ENCODE measurements at regions not wholly inside any gene's neighbourhood (a gene's known extent, or its start where the extent isn't known, plus 50 kb on each side); places are given as distances from the start of the nearest gene placed in this dataset.

GRCh38 chr1:30036666-30037065 is 686.7 kb downstream of the MATN1 start:
- DNase-seq (ENCODE audit: low spot score), result no peak

- DNase-seq (ENCODE audit: low spot score), result no peak
These were observed 687.2 kb downstream of the MATN1 start for GRCh38 chr1:30036229-30036547.

DNA sequence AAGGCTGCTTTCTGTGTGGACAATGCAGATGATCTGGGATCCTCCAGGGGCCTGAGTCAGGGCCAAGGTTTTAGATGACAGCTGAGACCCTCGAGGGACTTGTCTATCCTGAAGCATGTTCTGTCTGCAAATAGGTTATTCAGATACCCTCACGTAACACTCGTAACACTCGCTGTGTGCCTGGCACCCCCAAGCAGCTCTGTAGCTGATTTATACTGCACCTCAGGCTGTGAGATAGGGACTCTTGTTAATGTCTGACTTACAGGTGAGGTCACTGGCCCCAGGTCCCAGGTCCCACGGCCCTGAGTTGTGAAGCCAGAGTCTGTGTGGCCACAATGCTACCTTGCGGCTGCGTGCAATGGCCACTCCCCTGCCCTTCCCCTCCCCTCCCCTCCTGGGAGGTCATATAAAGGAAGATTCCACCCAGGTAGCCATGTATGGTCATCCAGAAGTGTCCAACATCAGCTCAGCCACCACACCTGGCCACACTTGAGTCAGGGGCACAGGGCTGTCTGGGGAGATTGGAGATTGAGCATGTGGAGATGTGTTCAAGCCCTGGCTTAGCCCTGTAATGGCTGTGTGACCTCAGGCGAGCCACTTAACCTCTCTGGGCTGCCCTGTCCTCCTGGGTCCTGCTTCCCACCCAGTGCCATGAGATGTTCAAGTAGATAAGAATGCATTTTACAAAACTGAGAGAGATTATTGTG is 687.7 kb downstream of the MATN1 start:
- no peak for DNase-seq (ENCODE audit: low spot score)

DNA sequence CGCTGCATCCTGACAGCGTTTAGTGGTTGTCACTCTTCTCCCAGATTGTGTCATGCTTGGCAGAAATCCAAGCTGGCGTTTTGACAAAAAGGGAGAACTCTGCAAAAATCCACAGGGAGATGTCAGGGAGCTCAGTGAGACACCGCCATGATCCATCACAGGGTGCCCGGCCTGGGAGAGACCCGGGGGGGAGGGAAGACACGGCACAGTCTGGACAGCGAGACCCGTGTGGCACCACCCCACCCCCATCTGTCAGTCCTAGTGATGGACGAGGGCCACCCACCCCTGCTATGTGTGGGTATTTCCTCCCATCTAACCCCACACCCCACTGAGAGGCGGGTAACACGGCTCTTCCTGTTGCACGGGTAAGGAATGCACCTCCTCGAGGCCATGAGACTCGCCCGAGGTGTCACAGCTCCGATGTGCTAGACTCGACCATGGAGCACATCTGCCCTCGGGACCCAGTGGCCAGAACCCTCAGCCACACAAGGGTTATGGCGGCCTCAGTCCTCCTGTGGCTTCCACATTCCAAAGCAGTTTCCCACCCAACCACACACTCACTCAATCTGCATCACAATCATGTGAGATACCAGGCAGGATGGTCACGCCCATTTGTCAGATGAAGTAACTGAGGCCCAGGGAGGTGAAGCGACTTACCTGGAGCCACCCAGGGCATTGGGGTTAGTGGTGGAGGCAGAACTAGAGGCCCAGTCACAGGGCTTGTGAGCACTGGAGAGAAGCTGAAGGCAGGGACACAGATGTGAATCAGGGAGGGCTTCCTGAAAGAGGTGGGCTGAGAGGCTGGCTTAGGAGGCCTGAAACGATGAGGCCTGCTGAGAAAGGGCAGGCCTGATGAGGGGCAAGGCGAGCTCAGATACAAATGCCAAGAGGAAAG is 688.5 kb downstream of the MATN1 start:
- DNase-seq (ENCODE audit: low spot score), result no peak

DNA sequence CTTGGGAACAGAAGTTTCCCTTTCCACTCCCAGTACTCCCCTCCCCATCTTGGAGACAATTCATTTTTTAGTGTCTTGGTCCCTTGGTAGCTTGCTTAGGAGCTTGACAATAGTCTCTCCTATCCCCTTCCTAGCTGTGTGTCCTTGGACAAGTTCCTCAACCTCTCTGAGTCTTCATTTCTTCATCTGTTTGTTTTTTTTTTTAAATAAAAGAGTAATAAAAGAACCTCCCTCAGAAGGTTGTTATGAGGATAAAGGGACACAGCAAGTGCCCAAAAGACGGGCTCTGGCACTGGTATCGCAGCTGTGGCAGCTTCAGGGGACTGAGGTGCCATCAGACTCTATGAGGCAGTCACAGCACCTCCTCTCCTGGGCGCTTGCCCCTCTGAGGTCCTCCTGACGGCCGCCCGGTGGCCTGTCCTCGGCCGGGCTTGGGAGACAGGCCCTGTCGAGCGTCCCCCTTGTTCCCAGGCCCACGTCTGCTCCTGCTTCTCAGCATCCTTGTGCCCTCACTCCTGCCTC is 689.2 kb downstream of the MATN1 start:
- DNase-seq (ENCODE audit: low spot score), result no peak

DNA sequence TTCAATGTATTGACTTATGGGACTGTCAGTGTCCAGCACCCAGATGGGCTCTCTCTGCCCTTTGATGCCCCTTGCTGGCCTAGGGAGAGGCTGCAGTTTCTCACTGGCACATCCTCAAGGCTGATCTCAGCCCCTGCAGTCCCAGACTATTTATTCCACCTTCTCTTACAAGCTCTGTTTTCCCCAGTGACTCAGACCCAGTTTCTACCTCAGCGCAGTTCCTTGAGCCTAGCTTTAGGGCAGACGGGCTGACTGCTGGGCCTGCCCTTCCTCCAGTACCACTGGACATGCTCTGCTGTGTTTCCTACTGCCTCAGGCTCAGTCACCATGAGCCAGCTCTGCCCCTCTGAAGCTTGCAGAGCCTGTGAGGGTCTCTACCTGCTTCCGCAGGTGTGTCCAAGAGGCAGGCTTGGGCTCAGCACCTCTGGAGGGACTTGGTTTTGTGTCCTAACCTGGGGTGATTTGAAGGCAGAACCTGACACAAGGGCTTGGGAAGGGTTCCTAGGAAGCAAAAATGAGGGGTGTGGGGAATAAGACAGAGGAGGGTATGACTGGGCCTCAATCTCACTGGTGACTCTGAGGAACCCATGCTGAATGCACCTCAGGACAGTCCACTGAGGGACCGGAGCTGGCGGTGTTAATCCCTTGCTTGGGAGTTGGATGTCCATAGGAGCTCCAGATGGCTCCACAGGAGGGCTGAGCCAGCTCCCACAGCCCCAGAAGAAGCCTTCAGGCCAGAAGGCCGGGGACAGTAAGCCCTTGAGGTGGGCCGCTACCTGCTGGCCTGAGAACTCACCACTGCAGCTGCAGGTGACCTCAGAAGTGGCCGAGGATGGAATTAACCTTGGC is 689.9 kb downstream of the MATN1 start:
- no peak for DNase-seq (ENCODE audit: low spot score)

DNA sequence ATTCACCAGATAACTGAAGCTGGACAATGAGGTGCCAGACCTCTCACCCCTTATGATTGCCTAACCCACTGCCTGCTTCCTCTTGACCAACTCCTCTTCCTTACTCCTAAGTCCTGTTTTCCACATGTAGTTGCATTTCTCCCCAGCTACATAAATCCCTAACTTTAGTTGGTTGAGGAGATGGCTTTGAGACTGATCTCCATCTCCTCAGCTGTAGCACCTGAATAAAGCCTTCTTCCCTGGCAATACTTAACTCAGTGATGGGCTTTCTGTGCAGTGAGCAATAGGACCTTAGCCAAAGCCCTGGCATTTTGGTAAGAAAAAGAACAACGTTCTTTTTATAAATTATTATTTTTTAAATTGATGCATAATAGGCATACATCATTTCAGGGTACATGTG is 691.1 kb downstream of the MATN1 start:
- DNase-seq (ENCODE audit: low spot score), result no peak

DNA sequence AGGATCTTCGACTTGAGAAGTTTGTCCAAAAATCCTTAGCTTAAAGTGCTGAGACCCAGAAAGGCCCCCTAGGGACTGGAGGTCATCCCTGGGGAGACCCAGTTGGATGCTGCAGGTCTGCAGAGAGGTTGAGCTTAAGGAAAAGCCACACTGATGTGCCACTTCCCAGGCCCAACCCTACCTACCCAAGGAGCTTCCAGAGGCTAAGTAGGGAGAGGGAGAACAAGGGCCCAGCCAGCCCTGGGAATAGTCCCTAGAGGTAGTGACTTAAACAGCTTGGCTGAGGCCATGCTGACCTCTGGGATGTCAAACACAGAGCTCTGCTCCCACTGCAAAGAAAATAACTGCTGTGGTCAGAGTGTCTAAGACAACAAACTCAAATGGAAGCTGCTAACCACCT is 693.7 kb downstream of the MATN1 start:
- DNase-seq (ENCODE audit: low spot score), result no peak

DNA sequence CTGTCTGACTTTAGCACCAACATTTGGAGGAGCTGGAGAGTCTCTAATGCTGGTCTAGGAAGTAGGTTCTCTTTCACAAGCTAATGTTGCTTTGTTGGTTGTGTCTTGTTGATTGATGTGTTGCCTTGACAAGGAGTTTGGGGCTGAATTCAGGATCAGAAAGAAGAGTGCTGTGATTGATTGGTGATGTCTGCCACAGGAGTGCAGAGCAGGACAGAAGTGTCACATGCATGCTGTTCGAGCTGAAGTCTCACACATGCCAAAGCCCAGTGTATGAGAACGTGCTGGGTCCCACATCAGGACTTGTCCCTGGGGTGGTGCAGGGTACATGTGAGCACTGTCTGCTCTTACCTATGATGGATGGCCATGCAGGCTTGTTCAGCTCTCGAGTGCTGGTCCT is 694.4 kb downstream of the MATN1 start:
- no peak for DNase-seq (ENCODE audit: low spot score)

- DNase-seq (ENCODE audit: low spot score), result no peak
These were observed 695.1 kb downstream of the MATN1 start for GRCh38 chr1:30028283-30028682.

GRCh38 chr1:30027247-30027646 is 696.1 kb downstream of the MATN1 start:
- DNase-seq (ENCODE audit: low spot score), result no peak

DNA sequence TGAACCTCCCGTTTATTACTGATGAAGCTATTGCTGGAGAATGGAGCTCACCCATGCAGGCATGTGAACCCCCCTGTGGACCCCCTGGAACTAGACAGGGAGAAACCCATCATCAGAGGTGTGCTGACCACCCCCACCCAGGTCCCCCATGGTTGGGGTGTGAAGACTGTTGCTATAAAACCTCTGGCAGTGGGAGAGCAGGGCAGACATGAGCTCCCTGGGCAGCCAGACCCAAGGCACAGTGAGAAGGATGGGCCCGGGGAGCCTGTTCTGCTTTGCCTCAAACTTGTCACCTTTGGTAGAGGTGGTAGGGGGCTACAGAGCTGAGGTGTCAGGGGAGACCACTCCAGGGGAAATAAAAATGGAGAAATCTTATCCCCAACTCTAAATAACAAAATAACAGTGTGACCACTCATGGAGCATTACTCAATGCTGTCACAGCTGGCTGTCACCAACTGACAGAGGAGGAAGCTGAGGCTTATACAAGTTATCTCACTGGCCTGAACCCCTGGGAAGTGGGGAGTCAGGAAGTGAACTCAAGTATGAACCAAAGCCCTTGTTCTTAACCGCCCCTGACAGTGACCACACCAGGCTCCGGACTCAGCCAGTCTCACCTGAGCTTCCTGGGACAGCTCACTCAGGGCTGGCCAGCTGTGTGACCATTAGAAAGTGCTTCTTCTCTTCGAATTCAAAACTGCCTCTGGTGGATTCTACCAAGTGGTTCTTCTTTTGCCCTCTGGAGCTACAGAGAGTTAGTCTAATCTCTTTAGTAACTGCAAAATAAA is 698.8 kb downstream of the MATN1 start:
- DNase-seq (ENCODE audit: low spot score), result no peak

DNA sequence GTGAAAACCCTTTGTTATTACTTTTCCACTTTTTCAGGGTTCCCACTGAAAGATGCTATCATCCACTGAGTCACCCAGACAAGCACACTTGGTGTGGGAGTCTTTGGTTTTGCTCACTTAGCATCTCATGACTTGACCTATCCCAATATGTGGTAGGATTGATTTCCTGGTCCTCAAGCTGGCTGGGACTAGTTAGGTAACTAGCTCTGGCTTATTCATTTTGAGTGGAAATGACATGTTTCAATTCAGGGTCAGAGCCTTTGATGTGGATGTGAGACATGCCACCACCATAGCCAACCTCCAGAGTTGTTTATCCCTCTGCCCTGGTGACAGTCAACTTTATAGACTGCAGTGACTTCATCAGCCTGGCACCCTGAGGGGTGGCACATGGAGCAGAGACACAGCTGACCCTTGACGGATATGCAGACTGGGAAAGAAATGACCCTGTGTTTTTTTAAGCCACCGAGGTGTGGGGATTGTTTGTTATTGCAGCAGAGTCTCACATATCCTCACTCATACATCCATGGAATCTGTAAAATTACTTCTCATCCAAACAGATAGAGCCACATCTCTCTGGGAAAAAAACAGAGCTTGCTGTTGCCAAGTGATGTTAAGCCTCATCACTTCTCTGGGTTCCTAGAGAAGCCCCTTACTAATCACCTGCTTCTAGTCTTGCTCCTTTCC is 699.9 kb downstream of the MATN1 start:
- no peak for DNase-seq (ENCODE audit: low spot score)

GRCh38 chr1:30014031-30014430 is 709.4 kb downstream of the MATN1 start:
- DNase-seq (ENCODE audit: low spot score), result no peak

GRCh38 chr1:30012455-30013440 is 710.6 kb downstream of the MATN1 start:
- DNase-seq (ENCODE audit: low spot score), result no peak

DNA sequence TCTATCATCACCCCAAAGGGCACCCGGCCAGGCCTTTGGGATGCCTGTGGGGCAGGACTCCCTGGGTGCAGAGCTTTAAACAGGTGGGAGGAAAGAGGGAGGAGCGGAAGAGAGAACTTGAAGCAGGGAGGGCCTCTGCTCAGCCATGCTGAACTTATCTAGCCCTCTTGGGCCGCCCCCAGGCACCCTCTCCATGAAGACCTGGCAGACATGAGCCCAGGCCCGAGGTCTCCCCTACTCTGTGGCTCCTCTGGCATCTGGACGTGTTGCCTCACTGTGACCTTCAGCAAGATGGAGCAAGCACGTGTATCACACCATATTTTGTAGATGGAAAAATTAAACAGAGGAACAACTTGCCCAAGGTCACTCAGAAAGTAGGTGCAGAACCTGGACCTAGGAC is 711.4 kb downstream of the MATN1 start:
- no peak for DNase-seq (ENCODE audit: low spot score)

- DNase-seq (ENCODE audit: low spot score), result no peak
These were observed 712.8 kb downstream of the MATN1 start for GRCh38 chr1:30010506-30011106.

DNA sequence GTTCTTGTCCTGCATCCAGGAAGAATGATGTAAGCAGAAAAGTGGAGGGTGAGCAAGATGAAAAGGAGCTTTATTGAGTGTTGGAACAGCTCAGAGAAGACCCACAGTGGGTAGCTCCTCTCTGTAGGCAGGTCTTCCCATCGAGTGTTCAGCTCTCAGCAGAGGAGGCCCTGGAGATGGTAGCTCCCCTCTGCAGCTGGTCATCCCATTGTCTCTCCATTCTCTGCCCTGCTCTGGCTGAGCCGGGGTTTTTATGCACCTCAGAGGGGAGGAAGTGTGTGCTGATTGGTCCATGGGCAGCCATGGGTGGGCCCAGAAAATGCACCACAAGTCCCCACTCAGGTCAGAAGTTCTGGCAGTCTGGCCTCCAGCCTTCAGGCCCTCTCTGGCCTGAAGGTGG is 713.7 kb downstream of the MATN1 start:
- DNase-seq (ENCODE audit: low spot score), result no peak

- DNase-seq (ENCODE audit: low spot score), result no peak
These were observed 714.3 kb downstream of the MATN1 start for GRCh38 chr1:30008998-30009657.

Data from H4 (cell line).